Suprapubic skin (tissue), 4 donors: ENCODE measurements at regions not wholly inside any gene's neighbourhood (a gene's known extent, or its start where the extent isn't known, plus 50 kb on each side); places are given as distances from the start of the nearest gene placed in this dataset.

ENCODE experiments used
- DNase-seq, 2 donors: peaks; one replicate each; pipeline ENCODE4 v3.0.0-alpha.2; 2019; ENCODE audit warnings: low spot score in 2 of 2
- H3K27ac ChIP-seq: fragments of 200-600 bp; sonication (generic); one replicate; pipeline ENCODE4 v1.5.1; 2019
- H3K27me3 ChIP-seq: fragments of 200-600 bp; sonication (generic); one replicate; pipeline ENCODE4 v1.5.1; 2019
- H3K36me3 ChIP-seq: fragments of 200-600 bp; sonication (generic); one replicate; pipeline ENCODE4 v1.5.1; 2019
- H3K4me1 ChIP-seq: fragments of 200-600 bp; sonication (generic); one replicate; pipeline ENCODE4 v1.5.1; 2019
- H3K4me3 ChIP-seq: fragments of 200-600 bp; sonication (generic); one replicate; pipeline ENCODE4 v1.5.1; 2019; ENCODE audit warnings: mild to moderate bottlenecking
- H3K9me3 ChIP-seq: fragments of 200-600 bp; sonication (generic); one replicate; pipeline ENCODE4 v1.5.1; 2019
- EP300 ChIP-seq: sonication (generic); formaldehyde crosslinking; IDR thresholded peaks from one replicate; pipeline ENCODE4 v1.6.1; 2017; ENCODE audit warnings: antibody characterized with exemption
- POLR2A ChIP-seq, 2 donors: fragments of 450-650 bp; IDR thresholded peaks; one replicate each; pipeline ENCODE4 v1.6.1; 2017; ENCODE audit warnings: antibody characterized with exemption in 2 of 2, mild to moderate bottlenecking in 2 of 2, moderate library complexity in 2 of 2
- POLR2AphosphoS5 ChIP-seq, 3 donors: sonication (generic); formaldehyde crosslinking; IDR thresholded peaks; one replicate each; pipeline ENCODE4 v1.6.1; 2017; ENCODE audit warnings: antibody characterized with exemption in 3 of 3
- WGBS: methylation state at CpG from one replicate; pipeline ENCODE4 v1.1.5; 2018; 5-methylcytosine and 5-hydroxymethylcytosine counted together
- TF ChIP-seq, protein P1 (sequence below), 2 donors: fragments of 200-600 bp in 1 of 2; fragments of 450-650 bp in 1 of 2; sonication (generic) in 1 of 2; IDR thresholded peaks; one replicate each; pipeline ENCODE4 v1.5.1; 2016 to 2019; ENCODE audit warnings: antibody characterized with exemption in 2 of 2, mild to moderate bottlenecking in 1 of 2, moderate library complexity in 1 of 2

DNA sequence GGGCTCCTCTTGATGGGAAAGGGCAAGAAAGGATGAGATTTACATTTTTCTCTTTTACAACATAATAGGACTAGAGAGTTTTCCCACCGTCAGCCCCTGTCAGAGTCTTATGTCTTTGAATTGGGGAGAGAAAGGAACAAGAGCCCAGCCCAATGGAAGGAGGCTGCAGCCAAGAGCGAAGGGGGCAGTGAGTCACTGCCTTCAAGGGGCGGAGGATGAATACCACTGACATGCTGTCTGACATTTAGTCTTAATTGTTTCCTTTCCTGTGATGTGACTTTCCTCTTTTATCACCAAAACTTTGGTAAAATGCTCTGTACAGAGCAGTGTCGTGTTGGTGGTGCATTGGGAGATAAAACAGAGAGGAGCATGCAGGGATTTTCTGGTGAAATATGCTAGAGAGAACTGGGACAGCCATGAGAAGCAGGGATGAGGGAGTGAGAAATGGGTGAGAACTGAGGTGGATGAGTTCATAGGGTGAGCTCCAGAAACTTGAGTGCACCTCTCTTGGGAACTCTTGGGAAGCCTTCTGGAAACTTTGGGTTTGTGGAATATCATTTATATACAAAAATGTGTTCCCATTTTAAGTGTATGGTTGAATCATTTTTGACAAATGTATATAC lies 179.9 kb upstream of the FGGY start:
- H3K36me3 ChIP-seq = no peaks in the 10 kb centered on the region
- 51% methylated on average over 4 of the region's 4 CpGs for WGBS
- no peaks in the 10 kb centered on the region for H3K27me3 ChIP-seq
- no peaks in the 10 kb centered on the region for H3K9me3 ChIP-seq
- peaks cover 6% of the 10 kb centered on the region for H3K4me1 ChIP-seq
- TF ChIP-seq EP300 (no peak), POLR2A (IDR thresholded peaks at IDR 0.05) (no peak), POLR2AphosphoS5 (IDR thresholded peaks at IDR 0.05) (no peak)
- TF ChIP-seq, protein P1, sequence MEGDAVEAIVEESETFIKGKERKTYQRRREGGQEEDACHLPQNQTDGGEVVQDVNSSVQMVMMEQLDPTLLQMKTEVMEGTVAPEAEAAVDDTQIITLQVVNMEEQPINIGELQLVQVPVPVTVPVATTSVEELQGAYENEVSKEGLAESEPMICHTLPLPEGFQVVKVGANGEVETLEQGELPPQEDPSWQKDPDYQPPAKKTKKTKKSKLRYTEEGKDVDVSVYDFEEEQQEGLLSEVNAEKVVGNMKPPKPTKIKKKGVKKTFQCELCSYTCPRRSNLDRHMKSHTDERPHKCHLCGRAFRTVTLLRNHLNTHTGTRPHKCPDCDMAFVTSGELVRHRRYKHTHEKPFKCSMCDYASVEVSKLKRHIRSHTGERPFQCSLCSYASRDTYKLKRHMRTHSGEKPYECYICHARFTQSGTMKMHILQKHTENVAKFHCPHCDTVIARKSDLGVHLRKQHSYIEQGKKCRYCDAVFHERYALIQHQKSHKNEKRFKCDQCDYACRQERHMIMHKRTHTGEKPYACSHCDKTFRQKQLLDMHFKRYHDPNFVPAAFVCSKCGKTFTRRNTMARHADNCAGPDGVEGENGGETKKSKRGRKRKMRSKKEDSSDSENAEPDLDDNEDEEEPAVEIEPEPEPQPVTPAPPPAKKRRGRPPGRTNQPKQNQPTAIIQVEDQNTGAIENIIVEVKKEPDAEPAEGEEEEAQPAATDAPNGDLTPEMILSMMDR (IDR thresholded peaks at IDR 0.05) = no peak
- H3K27ac ChIP-seq = no peak overlapping the region
- no peak overlapping the region for H3K4me3 ChIP-seq
- no peak for DNase-seq

DNA sequence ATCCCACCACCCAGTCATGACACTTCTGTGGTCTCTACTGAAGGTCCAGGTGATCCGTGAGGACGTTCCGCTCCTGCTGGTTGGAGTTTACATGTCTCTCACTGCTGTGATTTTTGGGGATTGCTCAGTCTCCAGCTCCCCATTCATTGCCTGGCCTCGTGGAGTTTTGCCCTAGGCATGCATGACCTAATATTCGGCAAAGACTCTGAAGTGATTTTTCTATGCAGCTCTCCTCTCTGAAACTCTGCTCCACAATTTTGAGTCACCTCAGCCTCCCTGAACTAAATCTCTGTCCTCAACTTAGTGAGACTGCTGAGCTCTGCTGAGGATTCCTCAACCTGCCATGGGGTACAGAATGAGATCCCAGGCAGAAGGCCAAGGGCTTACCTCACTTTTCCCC lies 174.4 kb upstream of the FGGY start:
- 65% methylated on average over 5 of the region's 5 CpGs for WGBS
- TF ChIP-seq POLR2AphosphoS5 (IDR thresholded peaks at IDR 0.05) (no peak), POLR2A (IDR thresholded peaks at IDR 0.05) (no peak), EP300 (no peak)
- TF ChIP-seq, protein P1 (IDR thresholded peaks at IDR 0.05) = no peak
- peaks cover 15% of the 10 kb centered on the region for H3K4me1 ChIP-seq

DNA sequence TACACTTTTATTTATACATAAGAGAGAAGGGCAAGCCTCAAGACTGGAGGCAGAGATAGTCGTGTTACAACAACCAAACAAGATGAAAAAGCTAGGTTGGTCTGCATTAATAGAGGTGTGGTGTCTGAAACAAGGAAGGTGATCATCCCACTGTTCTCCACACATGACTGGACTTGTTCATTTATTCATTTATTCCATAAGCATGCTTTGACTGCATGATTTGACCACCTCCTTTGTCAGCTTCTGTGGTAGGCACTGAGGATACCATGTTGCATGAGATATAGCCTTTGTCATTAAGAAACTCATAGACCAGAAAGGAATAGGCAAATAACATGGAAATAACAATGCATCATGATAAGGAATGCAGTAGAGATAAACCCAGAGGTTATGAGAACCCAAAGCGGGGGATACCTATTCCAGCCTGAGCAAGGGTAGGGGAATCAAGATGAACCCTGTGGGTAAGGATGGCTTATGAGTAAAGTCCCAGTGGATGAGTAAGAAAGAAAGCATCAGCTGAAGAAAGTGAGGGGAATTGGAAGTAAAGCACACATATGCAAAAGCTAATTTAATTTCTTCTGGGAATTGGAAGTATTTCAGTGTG lies 173.7 kb upstream of the FGGY start:
- no peak overlapping the region for H3K4me3 ChIP-seq
- H3K9me3 ChIP-seq = no peaks in the 10 kb centered on the region
- no peaks in the 10 kb centered on the region for H3K27me3 ChIP-seq
- TF ChIP-seq POLR2A (IDR thresholded peaks at IDR 0.05) = no peak
- H3K27ac ChIP-seq = no peak overlapping the region
- 92% methylated on average over 2 of the region's 2 CpGs for WGBS
- DNase-seq = no peak
- H3K4me1 ChIP-seq = peaks cover 15% of the 10 kb centered on the region
- H3K36me3 ChIP-seq = no peaks in the 10 kb centered on the region

More for the DNA sequence above, 174.4 kb upstream of the FGGY start:
- no peak overlapping the region for H3K4me3 ChIP-seq
- H3K27ac ChIP-seq = no peak overlapping the region
- H3K27me3 ChIP-seq = no peaks in the 10 kb centered on the region
- no peaks in the 10 kb centered on the region for H3K36me3 ChIP-seq
- no peaks in the 10 kb centered on the region for H3K9me3 ChIP-seq
- no peak for DNase-seq

DNA sequence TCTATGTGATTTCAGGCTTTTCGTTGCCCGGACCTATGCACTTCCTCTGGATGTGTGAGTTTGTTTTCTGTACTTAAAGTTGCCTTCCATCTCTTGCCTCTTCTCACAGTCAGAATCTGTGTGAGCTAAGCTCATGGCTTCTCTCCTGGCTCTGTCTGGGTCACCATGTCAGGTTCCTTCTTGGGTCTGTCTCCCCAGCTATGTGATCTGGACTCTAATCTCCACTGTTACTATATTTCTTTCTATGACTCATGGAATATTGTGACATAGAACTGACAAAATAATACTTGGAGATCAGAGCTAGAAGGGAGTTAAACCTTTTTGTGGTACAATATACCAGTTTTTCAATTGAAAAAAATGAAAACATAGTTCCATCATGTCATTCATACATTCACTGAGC lies 172.7 kb upstream of the FGGY start:
- WGBS = 97% methylated on average over 2 of the region's 2 CpGs
- Histone ChIP-seq H3K4me1 (peaks cover 15% of the 10 kb centered on the region), H3K27me3 (no peaks in the 10 kb centered on the region), H3K36me3 (no peaks in the 10 kb centered on the region), H3K4me3 (no peak overlapping the region), H3K9me3 (no peaks in the 10 kb centered on the region), H3K27ac (no peak overlapping the region)
- TF ChIP-seq EP300 = no peak
- no peak for TF ChIP-seq POLR2AphosphoS5 (IDR thresholded peaks at IDR 0.05)
- TF ChIP-seq, protein P1 (IDR thresholded peaks at IDR 0.05) = no peak
- no peak for TF ChIP-seq POLR2A (IDR thresholded peaks at IDR 0.05)
- DNase-seq = no peak

DNA sequence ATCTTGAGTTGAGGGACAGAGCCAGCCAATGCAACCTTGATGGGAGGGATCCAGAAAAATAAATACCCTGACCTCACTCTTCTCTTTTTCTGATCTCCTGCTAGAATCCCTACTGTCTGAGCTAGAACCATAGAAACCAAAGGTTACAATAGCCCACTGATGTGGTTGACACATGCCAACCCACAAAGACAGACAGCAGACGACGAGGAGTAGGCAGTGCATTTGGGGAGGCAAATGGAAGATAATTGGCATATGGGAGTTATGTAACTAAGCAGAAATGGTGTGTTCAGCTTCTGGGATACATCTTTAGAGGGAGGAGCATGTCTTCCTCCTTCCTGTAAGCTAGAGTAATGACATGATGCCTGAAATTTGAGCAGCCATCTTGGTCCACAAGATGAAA lies 171.7 kb upstream of the FGGY start:
- Histone ChIP-seq H3K27me3 (no peaks in the 10 kb centered on the region), H3K4me3 (no peak overlapping the region), H3K9me3 (no peaks in the 10 kb centered on the region), H3K36me3 (no peaks in the 10 kb centered on the region), H3K27ac (no peak overlapping the region), H3K4me1 (peaks cover 15% of the 10 kb centered on the region)
- WGBS = 90% methylated on average over 2 of the region's 2 CpGs
- TF ChIP-seq POLR2AphosphoS5 (IDR thresholded peaks at IDR 0.05) (no peak), POLR2A (IDR thresholded peaks at IDR 0.05) (no peak), EP300 (no peak)
- TF ChIP-seq, protein P1 (IDR thresholded peaks at IDR 0.05) = no peak
- DNase-seq = no peak
